ENCODE measurements at regions not wholly inside any gene's neighbourhood (a gene's known extent, or its start where the extent isn't known, plus 50 kb on each side); places are given as distances from the start of the nearest gene placed in this dataset.
"Not testable (repeated sequence)": the region's sequence is repeated elsewhere in the genome, so short reads cannot be mapped to it uniquely, and the experiment has no call there.

DNA sequence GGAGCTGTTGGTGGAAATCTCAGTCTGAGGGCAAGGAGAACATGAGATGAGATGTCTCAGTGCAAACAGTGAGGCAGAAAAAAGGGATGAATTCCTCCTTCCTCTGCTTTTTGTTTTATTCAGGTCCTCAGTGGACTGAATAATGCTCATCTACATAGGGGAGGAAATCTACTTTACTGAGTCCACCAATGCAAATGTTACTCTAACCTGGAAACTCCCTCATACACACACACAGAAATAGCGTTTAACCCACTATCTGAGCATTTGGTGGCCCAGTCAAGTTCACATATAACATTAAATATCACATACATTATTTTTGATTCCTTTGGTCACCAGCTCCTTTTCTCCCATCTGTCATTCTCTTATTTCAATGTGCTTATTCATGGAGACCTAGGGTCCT is 418.8 kb downstream of the TMEM135 start:
- no peak for DNase-seq

DNA sequence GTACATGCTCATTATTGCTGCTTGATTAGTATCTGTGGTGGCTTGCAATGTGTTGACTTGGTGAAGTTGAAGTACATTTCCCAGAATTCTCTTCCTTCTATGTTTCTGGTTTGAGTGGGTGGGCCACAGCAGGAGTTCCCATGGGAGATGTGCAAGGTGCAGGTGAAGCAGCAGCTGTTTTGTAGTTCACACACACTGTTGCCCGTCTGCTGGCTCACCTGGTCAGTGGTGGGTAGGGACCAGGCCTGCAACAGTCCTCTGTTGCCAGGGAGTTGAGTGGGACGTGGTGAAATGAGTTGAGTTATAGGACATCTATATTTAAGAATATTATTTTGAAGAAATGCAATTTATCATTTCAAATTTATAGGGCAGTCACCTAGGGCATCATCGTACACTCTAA is 417.4 kb downstream of the TMEM135 start:
- no peak for DNase-seq

DNA sequence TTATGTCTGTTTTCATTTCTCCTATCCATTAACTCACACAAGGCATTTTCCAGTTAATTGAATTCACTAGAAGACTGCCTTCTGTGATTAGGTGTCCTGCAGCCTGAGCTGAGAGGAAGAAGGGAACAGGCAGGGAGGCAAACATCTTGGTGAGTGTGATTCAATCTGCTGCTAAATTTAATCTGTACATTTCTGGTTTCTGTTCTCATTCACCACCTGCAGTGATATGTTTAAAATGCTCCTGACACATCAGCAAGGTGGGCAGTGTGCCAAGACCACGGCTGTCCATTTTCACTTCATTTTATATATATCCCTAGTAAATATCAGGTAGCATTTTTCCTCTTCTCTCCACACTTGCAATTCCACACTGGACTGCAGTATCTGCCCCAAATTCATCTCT is 416.5 kb downstream of the TMEM135 start:
- peak; percentile 83 for DNase-seq

GRCh38 chr11:87453531-87454089 is 415.9 kb downstream of the TMEM135 start:
- peak; percentile 41 for DNase-seq

GRCh38 chr11:87452025-87452424 is 414.3 kb downstream of the TMEM135 start:
- not testable (repeated sequence) for DNase-seq

- DNase-seq = no peak
These were observed 413.7 kb downstream of the TMEM135 start for GRCh38 chr11:87451395-87451794.

DNA sequence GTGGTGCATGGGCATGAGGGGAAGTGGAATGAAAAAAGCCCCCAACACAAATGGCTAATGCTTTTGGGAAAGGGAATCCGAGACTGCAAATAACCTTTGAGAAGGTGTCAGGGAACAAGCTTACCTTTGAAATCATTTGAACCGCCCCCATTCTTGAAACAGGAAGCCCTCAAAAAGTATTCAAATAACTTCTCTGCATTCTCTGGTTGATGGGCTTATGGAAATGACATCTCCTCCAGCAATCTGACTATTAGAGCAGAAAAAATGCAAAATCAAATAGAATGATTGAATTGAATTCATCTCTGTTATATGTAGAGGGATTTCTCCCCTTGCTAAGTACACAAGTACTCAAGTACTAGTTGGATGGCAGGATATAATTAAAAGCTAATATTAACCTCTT is 409.9 kb downstream of the TMEM135 start:
- DNase-seq = no peak

DNA sequence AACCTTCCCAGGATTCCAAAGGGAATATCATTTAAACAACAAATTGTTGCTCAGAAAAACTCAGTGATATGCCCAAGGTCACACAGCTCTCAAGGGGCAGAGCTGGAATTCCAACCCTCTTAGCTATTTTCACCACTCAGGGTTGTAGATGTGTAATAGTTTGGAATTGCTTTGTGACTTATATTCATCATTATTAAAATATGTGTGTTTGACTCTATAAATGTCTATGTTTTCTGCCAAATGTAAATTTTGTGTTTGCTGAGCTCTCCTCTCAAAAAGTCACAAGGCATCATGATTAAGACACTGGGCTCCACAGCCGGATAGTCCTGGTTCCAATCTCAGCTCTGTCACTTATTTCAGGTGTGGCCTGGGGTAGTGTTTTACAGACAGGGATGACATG is 407.3 kb downstream of the TMEM135 start:
- no peak for DNase-seq

DNA sequence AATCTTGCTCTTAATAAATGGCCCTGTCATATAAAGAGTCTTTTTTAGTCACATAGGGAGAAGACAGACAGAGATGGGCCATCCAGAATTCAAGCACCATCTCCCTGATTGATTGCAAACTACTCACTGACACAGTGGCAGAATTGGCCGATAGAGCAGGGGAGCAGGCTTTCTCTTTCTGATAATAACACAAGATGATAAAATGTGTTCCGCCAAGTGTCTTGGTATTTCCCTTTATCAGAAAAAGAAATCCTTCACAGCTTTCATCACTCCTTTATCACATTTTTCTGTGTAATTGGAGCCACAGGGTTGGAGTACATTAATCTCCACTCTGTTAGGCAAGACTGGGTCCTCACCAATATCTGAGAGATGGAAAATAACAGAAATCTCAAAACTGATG is 406.0 kb downstream of the TMEM135 start:
- DNase-seq = no peak

DNA sequence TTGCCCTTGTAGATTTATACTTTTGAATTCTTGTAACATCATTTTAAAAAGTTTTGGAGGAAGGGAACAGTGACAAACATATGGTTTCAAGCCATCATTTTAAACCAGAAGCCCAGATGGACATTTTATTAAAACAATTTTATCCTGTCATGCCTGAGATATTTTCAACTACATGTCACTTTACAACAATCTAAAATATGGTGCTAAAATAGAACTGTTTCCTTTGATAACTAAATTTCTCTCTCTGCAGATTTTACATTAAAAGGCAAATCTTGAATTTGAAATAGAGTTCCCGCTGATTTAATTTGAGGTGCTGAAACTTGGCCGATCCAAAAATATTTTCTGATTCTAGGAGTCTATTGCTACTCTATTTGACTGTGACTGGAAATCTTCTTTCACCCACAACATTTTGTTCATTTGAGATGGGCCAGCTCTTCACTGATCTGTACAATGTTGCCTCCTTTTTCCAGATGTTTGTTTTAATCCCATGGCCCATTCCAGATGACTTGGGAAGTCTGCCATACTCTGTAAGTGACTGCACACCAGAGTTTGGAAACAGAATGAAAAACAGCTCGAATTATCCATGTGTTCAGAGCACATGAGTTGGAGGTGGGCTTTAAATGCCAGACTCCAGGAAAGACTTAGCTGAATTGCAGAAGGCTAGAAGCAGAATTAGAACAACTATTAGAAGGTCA is 402.5 kb downstream of the TMEM135 start:
- no peak for DNase-seq

DNA sequence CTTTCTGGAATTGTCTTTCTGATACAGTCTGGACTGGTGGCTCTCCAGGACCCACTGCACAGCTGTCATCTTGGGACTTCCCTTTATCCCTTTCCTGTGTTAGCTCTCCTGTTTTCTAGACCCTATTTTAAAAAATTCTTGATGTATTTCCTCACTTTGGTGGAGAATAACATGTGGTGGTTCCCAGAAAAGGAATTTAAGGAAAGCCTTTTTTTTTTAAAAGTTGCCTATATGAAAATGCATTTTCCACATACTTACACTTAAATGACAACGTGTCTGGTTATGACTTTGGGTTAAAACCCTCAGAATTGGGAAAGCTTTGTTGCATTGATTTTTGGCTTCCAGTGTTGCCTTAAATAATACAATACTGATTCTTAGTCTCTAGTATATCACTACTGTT is 400.7 kb downstream of the TMEM135 start:
- DNase-seq = no peak

GRCh38 chr11:87437844-87438223 is 400.1 kb downstream of the TMEM135 start:
- DNase-seq = no peak

DNA sequence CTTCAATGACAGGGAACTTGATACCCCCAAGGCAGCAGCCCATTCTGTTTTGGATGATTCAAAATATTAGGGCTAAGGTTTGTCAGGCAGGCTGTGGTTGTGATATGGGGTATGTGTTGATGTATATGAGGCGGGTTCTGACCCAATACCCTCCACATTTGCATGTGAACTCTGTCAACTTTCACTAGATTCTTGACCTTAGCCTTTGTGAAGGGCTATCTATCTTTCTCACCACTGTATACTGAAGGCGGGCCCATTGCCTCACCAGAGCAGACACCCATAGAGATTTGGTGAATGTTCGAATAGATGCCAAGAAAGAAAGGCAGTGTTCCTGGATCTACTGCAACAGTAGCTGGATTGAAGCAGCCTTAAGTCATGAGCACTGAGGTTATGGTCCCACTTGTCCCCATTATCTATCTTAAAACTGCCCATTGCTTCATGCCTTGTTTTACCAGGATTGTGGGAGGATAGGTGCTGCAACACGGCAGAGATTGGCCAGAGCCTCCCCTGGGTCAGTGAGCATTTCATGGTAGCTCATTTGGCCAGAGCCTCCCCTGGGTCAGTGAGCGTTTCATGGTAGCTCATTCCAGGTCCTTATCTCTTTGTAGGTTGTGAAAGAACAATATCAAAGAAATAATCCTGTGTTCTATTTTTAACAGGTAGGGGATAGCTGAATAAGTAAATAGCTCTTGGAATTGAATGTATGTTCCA is 399.6 kb downstream of the TMEM135 start:
- no peak for DNase-seq

DNA sequence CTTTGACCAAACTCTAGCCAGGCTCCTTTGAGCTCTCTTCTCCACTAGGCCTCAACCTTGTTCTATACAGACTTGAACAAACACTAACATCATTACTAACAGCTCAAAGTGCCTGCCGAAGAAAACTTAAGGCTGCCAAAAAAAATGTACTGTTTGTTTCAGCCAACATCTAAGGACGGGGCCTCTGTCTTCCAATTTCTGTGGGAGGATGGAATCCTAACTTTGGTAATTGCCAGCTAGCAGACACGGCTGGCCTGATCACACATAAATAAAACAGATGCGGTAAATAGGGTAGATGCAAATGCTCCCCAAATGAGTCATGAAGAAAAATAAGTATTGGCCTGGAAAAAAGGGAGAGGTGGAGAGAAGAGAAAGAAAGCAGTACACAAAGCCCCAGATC is 394.3 kb downstream of the TMEM135 start:
- DNase-seq = no peak

GRCh38 chr11:87431392-87431791 is 393.7 kb downstream of the TMEM135 start:
- no peak for DNase-seq

DNA sequence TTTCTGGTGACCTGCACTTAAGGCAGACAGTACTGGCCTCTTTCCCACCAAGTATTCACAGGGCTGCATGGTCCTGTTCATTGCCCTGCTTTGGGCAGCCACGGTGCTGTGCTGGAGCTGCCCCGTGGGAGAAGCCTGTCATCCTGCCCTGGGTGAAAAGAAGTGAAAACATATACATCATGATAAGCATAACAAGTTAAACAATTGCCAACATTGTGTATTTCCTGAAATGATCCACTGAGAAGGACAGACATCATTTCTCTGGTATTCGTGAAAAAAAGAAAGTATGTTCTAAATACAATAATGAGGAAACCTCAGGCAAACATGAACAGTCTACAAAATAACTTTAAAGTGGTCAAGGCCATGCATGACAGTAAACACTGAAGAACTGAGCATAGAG is 393.1 kb downstream of the TMEM135 start:
- no peak for DNase-seq

GRCh38 chr11:87429996-87430395 is 392.3 kb downstream of the TMEM135 start:
- peak; percentile 24 for DNase-seq

DNA sequence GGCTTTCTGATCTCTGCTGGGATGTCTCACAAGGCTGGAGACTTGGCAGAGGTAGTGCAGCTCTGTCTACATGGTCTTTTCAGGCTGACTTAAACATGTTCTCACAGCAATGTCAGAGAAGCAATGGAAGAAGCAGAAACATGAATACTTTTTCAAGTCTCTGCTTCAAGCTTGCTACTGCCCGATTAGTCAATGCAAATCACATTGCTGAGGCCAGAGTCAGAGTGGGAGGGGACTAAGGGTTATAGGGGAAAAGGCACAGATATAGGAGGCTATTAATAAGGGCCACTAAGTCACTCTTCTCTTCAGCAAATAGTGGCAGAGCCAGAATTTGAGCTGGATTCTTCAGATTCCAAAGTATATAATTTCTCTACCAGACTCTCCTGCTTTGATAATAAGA is 390.5 kb downstream of the TMEM135 start:
- no peak for DNase-seq

DNA sequence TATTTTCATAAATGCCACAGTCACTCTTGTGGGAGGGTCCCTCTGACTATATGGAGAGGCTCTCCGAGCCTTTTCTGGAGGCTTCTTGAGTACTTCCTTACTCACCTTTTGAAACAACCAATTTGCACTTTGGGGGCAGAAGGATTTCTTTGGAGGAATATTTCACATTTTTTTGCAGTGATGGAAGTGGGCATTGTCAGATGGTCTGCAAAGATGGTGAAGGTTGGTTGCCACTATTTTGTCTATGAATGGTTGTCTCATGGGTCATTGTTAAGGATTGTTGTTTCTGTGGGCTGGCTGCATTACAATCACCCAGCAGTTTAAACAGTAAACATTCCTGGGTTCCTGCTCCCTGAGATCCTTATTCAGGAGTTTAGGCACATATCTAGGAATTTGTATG is 388.2 kb downstream of the TMEM135 start:
- no peak for DNase-seq

- DNase-seq = no peak
These were observed 387.7 kb downstream of the TMEM135 start for GRCh38 chr11:87425391-87425790.

- no peak for DNase-seq
These were observed 385.4 kb downstream of the TMEM135 start for GRCh38 chr11:87423161-87423560.

DNA sequence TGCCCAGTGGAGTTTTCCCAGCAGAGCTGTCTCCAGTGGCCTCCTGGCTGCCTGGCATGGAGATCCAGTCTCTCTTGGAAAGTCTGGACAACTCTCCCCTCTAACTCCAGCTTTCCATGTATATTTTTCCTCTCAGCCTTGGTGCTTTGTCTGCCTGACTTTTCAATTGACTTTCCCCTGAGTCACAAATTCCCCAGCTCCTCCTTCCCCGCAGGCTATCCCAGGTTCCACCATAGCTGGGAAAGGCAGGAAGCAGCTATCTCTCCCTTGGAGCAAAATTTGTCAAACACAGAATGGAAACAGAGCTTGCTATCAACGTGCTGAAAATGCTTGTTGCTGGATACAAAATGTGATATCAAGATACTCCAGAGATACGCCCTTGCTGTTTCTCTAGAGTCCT is 384.8 kb downstream of the TMEM135 start:
- peak; percentile 22 for DNase-seq

GRCh38 chr11:87421422-87421821 is 383.7 kb downstream of the TMEM135 start:
- peak; percentile 89 for DNase-seq

- no peak for DNase-seq
These were observed 380.2 kb downstream of the TMEM135 start for GRCh38 chr11:87417951-87418350.

- no peak for DNase-seq
These were observed 368.1 kb downstream of the TMEM135 start for GRCh38 chr11:87405843-87406242.

Measured in NCI-H69 (cell line).